SK-N-SH treated with all-trans-retinoic acid at 6 μM for 48 hours (cell line): ENCODE measurements at regions not wholly inside any gene's neighbourhood (a gene's known extent, or its start where the extent isn't known, plus 50 kb on each side); places are given as distances from the start of the nearest gene placed in this dataset.

Experiments used
- ARNTL ChIP-seq: fragments of 450-650 bp; formaldehyde crosslinking; IDR thresholded peaks from 2 replicates; pipeline ENCODE4 v1.5.0; 2020; ENCODE audit warnings: low read depth, mild to moderate bottlenecking, moderate library complexity, borderline replicate concordance
- CSDC2 ChIP-seq: fragments of 250-450 bp; sonication (Bioruptor Pico); IDR thresholded peaks from 2 replicates; pipeline ENCODE4 v1.5.0; 2020; ENCODE audit warnings: mild to moderate bottlenecking, moderate library complexity
- ESRRG ChIP-seq: fragments of 250-450 bp; sonication (Bioruptor Pico); IDR thresholded peaks from 2 replicates; pipeline ENCODE4 v1.6.1; 2021; ENCODE audit warnings: mild to moderate bottlenecking
- GLIS3 ChIP-seq: fragments of 250-450 bp; sonication (Bioruptor Pico); IDR thresholded peaks from 2 replicates; pipeline ENCODE4 v1.5.0; 2020; ENCODE audit warnings: mild to moderate bottlenecking, moderate library complexity
- OSR1 ChIP-seq: fragments of 250-450 bp; sonication (Bioruptor Pico); IDR thresholded peaks from 2 replicates; pipeline ENCODE4 v1.8.0; 2022; ENCODE audit warnings: moderate library complexity, mild to moderate bottlenecking, inconsistent platforms
- RARB ChIP-seq: fragments of 250-450 bp; sonication (Bioruptor Pico); IDR thresholded peaks from 2 replicates; pipeline ENCODE4 v1.8.0; 2021; ENCODE audit warnings: mild to moderate bottlenecking, moderate library complexity
- SNAI2 ChIP-seq: fragments of 250-450 bp; sonication (Bioruptor Pico); IDR thresholded peaks from 2 replicates; pipeline ENCODE4 v1.5.0; 2020; ENCODE audit warnings: mild to moderate bottlenecking, moderate library complexity
- TCF4 ChIP-seq: fragments of 250-450 bp; sonication (Bioruptor Pico); IDR thresholded peaks from 2 replicates; pipeline ENCODE4 v1.8.0; 2021; ENCODE audit warnings: mild to moderate bottlenecking, moderate library complexity, borderline replicate concordance
- TOX ChIP-seq: fragments of 250-450 bp; sonication (Bioruptor Pico); IDR thresholded peaks from 2 replicates; pipeline ENCODE4 v1.8.0; 2021; ENCODE audit warnings: mild to moderate bottlenecking, moderate library complexity, borderline replicate concordance
- ZFP30 ChIP-seq: fragments of 450-650 bp; formaldehyde crosslinking; IDR thresholded peaks from 2 replicates; pipeline ENCODE4 v1.5.0; 2022; ENCODE audit warnings: mild to moderate bottlenecking, moderate library complexity
- ZNF565 ChIP-seq: fragments of 450-650 bp; formaldehyde crosslinking; conservative IDR thresholded peaks from 2 replicates; pipeline ENCODE4 v1.5.0; 2020; ENCODE audit warnings: low read depth, mild to moderate bottlenecking, moderate library complexity
- ZNF8 ChIP-seq: fragments of 450-650 bp; formaldehyde crosslinking; IDR thresholded peaks from 2 replicates; pipeline ENCODE4 v1.5.0; 2020; ENCODE audit warnings: mild to moderate bottlenecking, moderate library complexity
- TF ChIP-seq, protein P1 (sequence below): fragments of 250-450 bp; sonication (Bioruptor Pico); IDR thresholded peaks from 2 replicates; pipeline ENCODE4 v1.8.0; 2020; ENCODE audit warnings: mild to moderate bottlenecking, moderate library complexity, borderline replicate concordance
- TF ChIP-seq, protein P2 (sequence below): fragments of 250-450 bp; sonication (Bioruptor Pico); IDR thresholded peaks from 2 replicates; pipeline ENCODE4 v1.5.1; 2021; ENCODE audit warnings: mild to moderate bottlenecking, moderate library complexity

- no peak for TF ChIP-seq ARNTL (CRISPR knock-in tag)
- TF ChIP-seq TOX: no peak
- TF ChIP-seq, protein P1, sequence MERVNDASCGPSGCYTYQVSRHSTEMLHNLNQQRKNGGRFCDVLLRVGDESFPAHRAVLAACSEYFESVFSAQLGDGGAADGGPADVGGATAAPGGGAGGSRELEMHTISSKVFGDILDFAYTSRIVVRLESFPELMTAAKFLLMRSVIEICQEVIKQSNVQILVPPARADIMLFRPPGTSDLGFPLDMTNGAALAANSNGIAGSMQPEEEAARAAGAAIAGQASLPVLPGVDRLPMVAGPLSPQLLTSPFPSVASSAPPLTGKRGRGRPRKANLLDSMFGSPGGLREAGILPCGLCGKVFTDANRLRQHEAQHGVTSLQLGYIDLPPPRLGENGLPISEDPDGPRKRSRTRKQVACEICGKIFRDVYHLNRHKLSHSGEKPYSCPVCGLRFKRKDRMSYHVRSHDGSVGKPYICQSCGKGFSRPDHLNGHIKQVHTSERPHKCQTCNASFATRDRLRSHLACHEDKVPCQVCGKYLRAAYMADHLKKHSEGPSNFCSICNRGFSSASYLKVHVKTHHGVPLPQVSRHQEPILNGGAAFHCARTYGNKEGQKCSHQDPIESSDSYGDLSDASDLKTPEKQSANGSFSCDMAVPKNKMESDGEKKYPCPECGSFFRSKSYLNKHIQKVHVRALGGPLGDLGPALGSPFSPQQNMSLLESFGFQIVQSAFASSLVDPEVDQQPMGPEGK (CRISPR knock-in tag): no peak
- no peak for TF ChIP-seq RARB (CRISPR knock-in tag)
- TF ChIP-seq ZFP30 (CRISPR knock-in tag): no peak
- TF ChIP-seq GLIS3 (CRISPR knock-in tag): no peak
- TF ChIP-seq ZNF8 (CRISPR knock-in tag): no peak
- no peak for TF ChIP-seq ZNF565
- no peak for TF ChIP-seq SNAI2 (CRISPR knock-in tag)
- TF ChIP-seq TCF4: no peak
- TF ChIP-seq, protein P2, sequence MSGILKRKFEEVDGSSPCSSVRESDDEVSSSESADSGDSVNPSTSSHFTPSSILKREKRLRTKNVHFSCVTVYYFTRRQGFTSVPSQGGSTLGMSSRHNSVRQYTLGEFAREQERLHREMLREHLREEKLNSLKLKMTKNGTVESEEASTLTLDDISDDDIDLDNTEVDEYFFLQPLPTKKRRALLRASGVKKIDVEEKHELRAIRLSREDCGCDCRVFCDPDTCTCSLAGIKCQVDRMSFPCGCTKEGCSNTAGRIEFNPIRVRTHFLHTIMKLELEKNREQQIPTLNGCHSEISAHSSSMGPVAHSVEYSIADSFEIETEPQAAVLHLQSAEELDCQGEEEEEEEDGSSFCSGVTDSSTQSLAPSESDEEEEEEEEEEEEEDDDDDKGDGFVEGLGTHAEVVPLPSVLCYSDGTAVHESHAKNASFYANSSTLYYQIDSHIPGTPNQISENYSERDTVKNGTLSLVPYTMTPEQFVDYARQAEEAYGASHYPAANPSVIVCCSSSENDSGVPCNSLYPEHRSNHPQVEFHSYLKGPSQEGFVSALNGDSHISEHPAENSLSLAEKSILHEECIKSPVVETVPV (CRISPR knock-in tag): no peak
- no peak for TF ChIP-seq CSDC2 (CRISPR knock-in tag)
- no peak for TF ChIP-seq OSR1 (CRISPR knock-in tag)
- TF ChIP-seq ESRRG: no peak
Observed at GRCh38 chr10:107740962-107741690, 576.6 kb upstream of the SORCS1 start.
